OCI-M1 (cell line): ENCODE measurements at regions not wholly inside any gene's neighbourhood (a gene's known extent, or its start where the extent isn't known, plus 50 kb on each side); places are given as distances from the start of the nearest gene placed in this dataset.

ENCODE experiments used
- DNase-seq: peaks from one replicate; lab custom pipeline; 2025; lab: John Stamatoyannopoulos, UW

- DNase-seq = no peak
Observed at GRCh38 chr14:87879389-87879788, 113.6 kb downstream of the GALC start.

GRCh38 chr14:87878959-87879358 lies 114.0 kb downstream of the GALC start:
- DNase-seq = no peak

GRCh38 chr14:87877877-87878276 lies 115.1 kb downstream of the GALC start:
- DNase-seq = no peak

GRCh38 chr14:87874676-87875075 lies 118.3 kb downstream of the GALC start:
- DNase-seq = no peak

- no peak for DNase-seq
Observed at GRCh38 chr14:87873741-87874140, 119.2 kb downstream of the GALC start.

- peak; percentile 25 for DNase-seq
Observed at GRCh38 chr14:87869619-87870583, 123.1 kb downstream of the GALC start.

- DNase-seq = no peak
Observed at GRCh38 chr14:87868920-87869319, 124.1 kb downstream of the GALC start.

DNA sequence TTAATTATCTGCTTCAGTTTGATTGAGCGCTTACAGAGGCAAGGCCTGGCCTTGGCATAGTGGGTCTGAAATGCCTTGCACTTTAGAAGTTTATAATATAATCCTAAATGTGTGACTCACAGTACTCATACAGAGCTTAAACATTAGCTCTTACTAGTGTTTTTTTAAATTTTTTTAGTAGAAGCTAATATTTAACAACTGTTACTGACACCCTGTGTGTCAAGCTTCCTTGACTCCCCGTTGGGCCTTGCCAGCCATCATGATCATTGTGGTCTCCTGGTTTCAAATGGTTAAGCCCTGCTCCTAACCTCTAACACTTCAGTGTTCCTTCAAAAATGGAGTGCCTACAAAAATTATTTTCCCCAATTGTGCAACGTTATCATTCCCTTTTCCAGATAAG lies 126.9 kb downstream of the GALC start:
- no peak for DNase-seq

GRCh38 chr14:87864356-87865270 lies 128.4 kb downstream of the GALC start:
- no peak for DNase-seq

GRCh38 chr14:87863047-87863446 lies 129.9 kb downstream of the GALC start:
- no peak for DNase-seq

- DNase-seq = no peak
Observed at GRCh38 chr14:87852107-87852506, 140.9 kb downstream of the GALC start.

DNA sequence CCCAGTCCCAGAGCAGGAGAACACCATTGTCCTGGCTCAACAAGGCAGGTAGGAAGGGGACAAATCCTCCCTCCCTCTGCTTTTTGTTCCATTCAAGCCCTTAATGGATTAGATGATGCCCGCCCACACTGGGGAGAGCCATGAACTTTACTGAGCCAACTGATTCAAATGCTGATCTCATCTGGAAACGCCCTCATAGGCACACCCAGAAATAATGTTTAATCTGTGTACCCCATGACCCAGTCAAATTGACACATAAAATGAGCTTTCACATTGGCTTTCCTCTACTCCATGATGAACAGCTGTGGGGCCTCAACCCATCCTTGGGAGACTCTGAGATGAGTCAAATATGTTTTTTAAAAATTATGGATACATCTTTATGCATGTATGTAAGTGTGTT lies 141.8 kb downstream of the GALC start:
- no peak for DNase-seq

- no peak for DNase-seq
Observed at GRCh38 chr14:87847216-87847755, 145.7 kb downstream of the GALC start.

GRCh38 chr14:87840906-87841305 lies 152.1 kb downstream of the GALC start:
- no peak for DNase-seq

GRCh38 chr14:87838931-87839330 lies 154.1 kb downstream of the GALC start:
- no peak for DNase-seq

DNA sequence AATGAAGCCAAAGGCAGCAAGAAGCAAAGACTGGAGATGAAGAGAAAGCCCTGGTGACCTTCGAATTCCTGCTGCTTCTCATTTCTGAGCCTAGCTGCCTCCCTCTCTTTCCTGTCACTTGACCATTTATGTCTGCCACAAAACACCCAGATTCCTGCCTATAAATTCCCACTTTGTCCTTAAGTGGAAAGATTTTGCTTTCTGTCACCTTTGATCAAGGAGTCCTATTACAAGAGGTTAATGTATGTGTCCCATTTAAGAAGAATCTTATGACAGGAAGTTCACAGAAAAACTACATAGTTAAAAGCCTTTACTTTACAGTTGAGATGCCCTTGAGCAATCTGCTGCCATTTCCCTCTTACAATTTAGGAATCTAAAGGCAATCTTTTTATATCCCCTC lies 155.7 kb downstream of the GALC start:
- DNase-seq = no peak

DNA sequence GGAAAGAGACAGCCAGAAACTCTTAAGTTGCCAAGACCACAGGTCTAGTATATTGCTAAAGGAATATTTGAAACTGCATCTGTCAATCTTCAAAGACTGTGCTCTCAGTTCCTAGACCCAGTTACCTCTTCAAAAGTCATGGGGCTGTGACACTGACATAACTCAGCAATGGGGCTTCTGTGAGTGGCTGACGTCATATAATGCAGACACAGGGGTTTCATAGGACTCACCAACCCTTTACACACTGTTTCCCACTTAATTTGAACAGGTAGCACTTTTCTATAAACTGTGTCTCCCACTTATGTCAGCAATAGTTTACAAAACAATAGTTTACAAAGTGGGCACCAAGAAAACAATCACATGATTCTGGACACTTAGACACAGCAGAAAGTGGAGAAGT lies 158.4 kb downstream of the GALC start:
- DNase-seq = no peak

DNA sequence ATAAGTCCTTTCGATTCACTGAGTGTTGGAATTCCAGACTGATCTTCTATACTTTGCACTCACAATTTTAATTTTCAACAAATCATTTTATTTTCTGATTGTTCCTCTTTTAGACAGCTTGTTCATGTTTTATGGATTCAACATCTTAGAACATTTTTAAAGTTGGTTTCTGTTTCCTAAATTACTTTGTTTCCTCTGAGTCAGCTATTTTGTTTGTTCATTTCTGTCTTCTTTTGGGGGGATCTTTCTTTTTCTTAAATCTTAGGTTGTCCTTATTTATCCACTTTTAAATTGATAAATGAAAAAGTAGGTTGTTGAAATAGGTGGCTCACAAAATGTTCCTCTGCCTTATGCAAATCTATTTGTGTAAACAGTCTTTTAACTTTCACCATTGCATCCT lies 160.0 kb downstream of the GALC start:
- no peak for DNase-seq

GRCh38 chr14:87830443-87831096 lies 162.4 kb downstream of the GALC start:
- no peak for DNase-seq

DNA sequence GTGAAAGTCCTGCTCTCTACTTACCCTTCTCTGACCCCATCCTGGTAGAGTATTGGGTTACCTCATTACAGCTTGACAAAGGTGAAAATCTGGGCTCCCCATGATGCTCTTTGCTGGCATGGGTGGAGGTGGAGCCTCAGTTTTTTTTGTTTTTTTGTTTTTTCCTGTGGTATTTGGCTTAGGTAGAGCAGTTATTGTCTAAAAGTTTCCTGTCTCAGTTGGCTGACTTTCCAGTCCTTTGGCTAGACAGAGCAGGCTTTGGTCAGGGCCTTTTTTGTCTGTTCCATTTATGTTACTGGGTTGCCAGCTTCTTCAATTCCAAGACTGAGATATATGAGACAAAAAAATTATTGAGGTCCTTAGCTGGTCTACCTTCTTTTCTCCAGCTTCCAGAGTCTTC lies 163.4 kb downstream of the GALC start:
- DNase-seq = no peak

- DNase-seq = no peak
Observed at GRCh38 chr14:87824266-87824665, 168.7 kb downstream of the GALC start.

DNA sequence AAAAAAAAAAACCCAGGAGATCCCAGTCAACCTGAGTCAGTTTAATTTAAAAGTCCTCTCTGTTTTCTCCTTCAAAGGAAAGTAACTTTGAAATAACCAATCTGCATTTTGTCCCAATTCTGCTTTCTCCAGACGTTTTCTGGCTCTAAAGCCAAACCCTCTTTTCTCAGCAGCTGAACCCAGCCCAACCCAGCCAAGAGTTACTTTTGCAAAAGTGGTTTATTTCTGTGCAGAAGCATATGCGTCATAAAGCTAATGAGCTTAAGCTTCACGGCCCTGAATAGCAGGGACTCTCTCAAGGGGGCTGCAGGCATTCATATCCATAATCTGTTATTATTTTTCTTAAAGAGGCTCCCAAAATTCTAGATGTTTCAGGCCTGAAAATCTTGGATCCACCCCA lies 176.6 kb downstream of the GALC start:
- no peak for DNase-seq
